HG03520 (cell line): ENCODE measurements at regions not wholly inside any gene's neighbourhood (a gene's known extent, or its start where the extent isn't known, plus 50 kb on each side); places are given as distances from the start of the nearest gene placed in this dataset.

ENCODE experiments used
- ATAC-seq: cut with Tn5 transposase; IDR thresholded peaks from one replicate; pipeline ENCODE4 v1.9.1; 2021; ENCODE audit warnings: mild to moderate bottlenecking, moderate library complexity; ENCODE audit not compliant: unreplicated experiment

DNA sequence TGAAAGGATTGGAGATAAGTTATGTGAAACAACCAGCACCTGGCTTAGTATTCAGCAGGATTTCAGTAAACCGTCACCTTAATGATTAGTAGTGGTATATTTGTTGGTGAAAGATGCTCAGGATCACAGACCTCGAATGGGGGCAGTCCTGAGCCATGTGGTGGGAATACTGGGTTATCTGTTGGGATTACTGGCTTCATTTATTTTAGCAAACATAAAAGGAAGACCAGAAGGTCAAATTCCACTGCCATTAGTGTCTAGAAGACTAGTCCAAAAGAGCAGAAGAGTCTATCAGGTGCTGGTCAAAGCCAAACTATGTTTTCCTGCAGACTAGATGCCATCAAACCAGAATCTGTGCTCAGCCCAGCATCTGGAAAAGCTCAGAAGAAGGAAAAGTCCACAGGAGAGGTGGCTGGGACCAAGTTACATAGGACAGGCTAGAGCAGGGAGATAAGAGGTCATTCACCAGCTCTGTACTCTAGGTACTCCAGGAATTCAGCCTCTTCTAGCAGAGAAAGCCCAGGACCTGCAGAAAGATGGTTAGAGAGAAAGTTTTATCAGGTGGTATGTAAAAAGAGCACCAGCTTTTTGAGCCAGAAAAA is 343.4 kb downstream of the PLPP3 start:
- no peak for ATAC-seq

DNA sequence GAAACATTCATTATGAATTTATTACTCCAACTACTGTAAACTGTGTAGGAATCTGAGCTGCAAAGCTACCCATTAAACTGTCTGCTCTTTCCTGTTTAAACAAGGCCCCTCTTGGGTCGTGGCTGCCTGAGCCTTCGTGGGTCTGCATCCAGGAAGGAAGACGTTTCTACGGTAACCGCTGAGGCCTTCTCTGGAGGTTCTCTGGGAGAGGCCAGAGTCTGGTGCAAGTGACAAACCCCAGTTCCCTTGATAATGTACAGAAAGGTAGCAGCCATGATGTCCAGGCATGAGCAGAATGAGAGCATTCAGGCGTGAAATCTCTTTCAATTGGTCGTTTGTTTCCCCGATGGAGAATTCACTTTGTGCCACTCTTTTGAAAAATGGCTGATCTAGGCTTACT is 350.2 kb downstream of the PLPP3 start:
- ATAC-seq, result no peak

DNA sequence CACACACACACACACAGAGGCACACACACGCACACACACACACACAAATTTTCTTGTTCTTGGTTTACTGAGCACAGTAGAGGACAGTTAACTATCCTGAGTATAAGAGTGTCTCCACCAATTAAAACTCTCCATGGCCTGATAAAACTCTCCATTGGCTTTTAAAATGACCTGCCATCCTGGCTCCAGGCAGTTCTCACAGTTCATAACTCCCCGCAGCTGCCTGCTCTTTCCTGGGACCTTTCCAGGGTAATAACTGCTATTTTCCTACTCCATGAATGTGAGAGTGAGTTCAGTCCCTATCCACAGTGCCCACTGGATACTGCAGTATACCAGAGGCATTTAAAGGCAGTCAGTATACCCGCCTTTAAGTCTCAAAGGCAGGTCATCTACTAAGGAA is 351.5 kb downstream of the PLPP3 start:
- ATAC-seq, result no peak

DNA sequence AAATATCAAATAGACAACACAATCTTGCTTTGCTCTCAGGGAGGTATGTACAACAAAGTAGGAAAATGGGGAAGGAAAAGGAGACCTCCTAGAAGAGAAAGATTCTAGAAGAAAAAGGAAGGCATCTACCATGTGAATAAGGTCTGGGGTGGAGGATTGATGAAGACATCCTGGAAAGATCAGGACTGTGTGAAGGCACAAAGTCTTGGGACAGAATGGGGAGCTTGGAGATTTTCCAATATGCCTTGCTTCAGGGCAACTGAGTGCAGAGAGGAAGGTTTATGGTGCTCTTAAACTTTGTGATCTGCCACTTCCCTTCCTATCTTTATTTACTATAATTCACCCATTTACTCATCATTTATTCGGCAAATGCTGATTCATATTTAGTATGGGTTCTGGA is 352.0 kb downstream of the PLPP3 start:
- no peak for ATAC-seq

DNA sequence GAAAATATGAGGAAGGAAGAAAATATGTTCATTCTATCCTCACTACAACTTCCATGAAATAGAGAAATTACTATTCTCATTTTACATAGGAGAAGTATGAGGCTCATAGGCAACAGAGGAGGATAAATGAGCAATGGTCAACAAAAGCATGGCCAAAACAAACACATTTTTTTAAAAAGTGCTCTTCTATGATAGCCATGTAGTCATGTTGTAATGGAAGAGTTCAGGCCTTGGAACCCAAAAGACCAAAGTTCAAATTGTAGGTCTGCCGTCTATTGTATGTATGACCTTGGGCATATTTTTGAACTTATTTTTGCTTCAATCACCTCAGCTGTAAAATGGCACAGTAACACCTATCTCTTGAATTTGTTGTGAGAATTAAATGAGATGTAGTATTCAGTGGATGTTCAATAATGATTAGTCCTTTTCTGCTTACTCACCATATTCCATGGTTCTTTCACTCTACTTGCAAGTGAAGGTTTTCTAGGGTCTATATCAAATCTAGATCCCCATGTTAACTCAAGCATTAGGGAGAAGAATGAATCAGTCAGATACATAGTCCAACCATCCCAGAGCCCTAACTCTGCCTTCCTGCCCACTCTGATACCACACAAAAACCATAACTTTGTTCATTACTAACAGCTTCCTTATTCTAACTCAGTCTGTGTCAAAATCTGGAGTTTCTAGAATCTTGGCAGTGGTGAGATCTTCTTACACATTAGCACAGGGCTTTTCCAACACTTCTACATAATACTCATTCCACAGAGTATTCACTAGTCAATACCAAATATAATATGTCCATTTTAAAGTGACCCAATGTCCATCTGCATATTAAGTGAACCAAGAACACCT is 353.2 kb downstream of the PLPP3 start:
- no peak for ATAC-seq

DNA sequence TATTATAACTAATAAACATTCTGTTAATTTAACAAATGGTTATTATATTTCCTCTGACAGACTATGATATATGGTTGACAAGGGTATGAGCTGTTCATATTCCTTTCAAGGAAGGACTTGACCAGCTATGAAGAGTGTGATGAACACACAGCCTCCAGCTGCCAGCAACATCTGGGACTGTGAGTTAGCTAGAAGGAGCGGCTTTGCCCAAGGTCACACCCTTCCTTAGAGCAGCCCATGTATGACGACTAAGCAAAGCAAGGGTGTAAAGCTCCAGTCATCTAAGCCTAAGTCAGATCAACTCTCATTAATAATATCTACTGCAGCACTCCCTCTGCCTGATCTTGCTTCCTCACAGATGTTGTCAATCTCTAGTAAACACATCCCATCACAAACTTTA is 355.4 kb downstream of the PLPP3 start:
- no peak for ATAC-seq

DNA sequence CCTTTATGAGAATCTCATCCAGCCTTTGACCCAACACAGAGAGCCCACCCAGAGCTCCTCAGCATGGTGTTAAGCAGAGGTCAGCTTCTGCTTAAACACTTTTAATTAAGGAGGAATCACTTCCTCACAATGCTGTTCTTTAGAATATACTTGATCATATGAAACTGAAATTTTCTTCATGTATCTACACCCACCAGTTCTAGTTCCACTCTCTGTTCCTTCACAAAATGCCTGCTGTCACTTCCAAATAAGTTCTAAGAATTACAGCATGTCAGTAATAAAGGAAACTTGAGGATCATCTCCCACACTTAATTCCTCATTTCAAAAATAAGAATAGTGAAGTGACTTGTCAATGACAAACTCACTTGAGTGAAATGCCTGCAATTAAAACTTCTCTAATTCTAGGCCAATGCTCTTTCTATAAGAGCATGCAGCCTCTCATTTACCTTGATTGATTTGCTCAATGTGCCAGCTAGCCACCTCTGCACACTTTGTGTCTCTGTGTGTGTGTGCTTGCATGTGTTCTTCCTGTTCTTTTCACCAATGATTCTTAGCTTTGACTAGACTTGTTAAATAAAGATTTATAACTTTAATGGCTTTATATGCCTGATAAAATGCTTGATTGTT is 356.3 kb downstream of the PLPP3 start:
- no peak for ATAC-seq

DNA sequence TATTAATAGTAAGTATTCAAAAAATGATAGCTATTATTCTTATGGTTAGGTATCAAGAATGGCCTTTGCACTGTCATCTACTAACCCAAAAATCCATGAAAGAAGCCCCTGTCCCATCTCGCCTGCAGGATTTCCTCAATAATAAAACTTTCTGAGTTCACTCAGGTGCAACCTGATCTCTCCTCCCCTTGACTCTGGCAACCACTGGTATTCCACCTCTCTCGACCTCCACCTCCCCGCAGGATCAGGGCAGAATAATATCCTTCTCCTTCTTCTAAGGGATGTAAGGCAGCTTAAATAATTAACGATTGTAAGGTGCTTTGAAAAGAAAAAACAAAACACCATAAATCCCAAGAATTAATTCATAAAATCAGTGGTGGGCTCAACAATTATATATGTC is 359.3 kb downstream of the PLPP3 start:
- no peak for ATAC-seq

DNA sequence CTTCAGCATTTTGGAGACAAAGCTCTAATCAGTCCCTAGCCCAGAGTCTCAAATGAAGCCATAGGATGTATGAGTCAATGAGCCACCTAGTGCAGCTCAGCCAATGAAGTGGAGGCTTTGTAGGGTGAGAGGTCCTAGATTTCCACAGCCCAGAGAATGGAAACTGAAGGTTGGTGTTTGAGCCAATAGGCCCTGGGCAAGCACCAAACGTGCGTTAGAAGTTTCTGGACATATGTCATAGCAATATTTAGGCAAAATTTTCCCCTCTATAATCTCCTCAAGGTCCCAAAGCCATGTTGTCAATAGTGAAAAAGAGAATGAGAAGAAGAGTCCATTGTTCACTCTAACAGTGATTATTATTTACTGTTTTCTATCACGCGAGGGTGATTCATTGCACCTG is 361.3 kb downstream of the PLPP3 start:
- ATAC-seq, result no peak

DNA sequence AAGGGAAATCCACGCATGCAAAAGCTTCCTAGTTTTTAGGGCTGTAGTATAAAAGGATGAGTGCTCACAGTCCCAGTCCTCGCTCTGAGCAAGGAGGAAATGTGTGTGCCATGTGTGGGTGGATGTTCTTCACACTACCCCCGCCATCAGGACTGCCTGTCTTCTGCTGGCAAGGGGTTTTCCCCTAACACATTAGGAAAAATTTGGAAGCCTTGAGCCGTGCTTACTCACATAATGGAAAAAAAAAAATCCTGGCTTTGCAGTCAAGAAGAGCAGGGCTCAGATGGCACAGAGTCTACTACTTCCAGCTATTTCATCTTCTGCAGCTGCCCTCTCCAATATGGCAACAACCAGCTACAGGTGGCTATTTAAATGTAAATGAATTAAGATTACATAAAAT is 363.1 kb downstream of the PLPP3 start:
- no peak for ATAC-seq

DNA sequence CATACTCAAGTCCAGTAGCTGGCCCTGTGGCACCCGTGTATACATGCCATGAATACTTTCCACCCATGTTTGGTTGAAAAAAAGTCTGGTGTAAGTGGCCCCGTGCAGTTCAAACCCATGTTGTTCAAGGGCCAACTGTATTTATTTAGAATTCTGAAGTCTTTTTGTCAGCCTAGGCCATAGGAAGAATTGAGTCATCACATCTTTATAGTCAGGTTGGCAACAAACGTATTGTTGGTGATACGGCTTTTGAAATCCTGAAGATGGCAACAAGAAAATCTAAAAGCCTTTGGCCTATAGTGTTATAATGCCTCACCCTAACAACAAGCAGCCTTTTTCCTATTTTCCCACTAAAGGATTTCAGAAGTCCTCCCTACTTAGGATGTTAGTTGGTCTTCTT is 363.6 kb downstream of the PLPP3 start:
- no peak for ATAC-seq

DNA sequence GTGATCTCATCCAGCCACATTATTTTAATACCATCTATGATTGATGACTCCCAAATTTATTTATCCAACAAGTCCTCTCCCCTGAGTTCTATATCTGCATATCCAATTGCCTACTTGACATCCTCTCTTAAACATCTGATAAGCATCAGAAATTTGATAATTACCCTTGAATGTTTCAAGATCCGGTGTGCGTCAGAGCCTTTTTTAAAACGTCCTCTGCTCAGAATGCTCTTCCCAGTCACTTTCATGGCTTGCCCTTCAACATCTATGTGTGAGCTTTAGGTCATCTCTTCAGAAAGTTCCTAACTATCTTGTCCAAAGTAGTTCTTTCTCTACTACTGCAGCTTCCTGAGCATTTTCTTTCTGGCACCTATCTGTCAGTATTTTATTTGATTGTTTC is 364.3 kb downstream of the PLPP3 start:
- ATAC-seq, result no peak

DNA sequence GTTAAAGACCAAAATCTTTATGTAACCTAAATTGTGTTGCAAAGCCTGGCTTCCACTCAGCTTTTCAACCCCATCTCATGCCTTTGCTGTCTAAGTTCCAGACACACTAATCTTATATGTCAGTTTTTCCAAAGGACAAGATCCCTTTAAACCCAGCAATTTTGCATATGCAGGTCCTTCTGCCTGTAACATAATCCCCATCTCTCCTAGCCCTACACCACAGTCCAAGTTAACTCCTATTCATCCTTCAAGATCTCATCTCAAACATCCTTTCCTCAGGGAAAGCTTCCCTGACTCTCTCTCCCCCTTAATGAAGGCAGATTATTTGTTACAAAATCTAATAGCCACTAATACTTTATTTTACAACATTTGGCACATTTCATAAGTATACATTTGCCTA is 366.3 kb downstream of the PLPP3 start:
- no peak for ATAC-seq

DNA sequence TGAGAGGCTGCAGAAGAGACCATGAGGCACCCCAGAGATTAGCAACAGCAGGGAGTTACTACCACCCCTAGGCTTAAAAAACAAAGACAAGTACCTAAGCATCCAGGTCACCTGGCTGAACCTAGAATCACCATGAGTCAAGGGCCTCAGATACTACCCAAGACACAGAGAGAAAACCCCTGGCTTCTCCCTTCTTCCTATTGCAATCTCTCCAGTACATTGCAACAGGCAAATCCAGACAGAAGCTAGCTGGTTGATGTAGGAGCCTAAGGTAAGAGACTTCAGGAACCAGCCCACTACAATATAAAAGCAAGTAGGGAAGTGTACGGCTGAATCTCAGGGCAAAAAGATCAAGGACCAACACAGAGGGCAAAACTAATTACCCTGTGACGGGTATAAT is 367.2 kb downstream of the PLPP3 start:
- no peak for ATAC-seq

DNA sequence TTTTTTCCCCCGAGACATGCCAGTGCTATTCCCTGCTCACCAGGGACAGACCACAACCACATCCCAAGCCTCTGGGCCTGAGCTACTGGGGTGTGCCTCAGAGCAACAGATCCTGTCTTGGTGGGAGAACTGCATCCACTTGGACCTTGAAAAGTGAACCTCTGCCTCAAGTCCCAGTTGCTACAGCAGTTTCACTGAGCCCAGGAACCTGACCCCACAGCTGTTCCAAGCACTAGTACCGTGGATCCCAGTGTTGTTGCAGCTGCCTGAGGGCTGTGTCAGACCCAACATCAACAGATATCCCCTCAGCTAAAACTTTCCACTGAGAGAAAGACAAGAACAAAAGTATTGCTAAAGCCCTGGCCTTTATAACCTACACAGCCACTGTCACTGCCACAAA is 373.0 kb downstream of the PLPP3 start:
- ATAC-seq, result no peak

DNA sequence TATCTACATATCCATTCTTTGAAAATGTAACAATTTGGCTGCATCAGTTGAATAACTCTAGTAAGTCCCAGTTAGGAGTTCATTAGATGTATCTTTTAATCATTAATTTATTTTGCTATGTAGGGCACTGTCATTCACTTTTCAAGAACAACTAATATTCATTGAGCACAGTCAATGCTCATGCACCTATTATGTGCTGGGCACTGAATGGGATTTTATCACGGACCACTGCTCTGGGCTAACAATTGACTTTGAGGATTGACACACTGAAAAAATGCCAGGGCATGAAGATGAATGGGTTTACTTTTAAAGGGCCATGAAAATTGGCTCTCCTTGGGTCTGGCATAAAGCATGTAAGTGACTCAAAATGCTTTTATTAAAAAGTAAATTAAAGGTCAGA is 375.2 kb downstream of the PLPP3 start:
- no peak for ATAC-seq

DNA sequence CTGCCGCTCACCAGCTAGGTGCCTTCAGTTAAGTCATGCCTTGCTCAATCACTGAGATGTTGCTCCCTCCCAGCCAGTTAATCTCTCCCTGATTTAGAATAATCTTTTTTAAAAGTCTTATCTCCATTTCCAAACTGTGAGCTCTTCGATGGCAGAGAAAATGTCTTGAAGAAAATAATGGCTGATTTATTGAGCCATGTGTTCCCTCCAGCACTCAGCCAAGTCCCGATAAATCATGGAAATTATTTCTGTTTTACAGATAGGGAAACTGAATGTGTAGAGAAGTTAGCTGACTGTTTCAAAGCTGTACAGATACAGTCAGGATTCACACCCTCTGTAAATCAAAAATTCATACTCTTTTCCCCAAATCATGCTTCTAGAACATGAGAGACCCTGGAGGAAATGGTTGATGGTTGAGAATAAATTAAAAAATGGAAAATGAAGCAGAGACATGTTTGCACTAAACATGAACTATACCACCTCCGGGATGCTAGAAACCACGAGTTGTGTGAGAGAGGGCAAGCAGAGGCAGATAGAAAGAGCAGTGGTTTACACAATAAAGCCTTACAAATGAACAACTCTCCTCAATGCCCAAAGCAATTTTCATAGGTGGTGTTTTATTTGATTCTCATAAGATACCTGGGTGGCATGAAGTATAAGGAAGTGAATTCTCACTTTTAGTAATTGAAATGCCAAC is 376.4 kb downstream of the PLPP3 start:
- no peak for ATAC-seq

DNA sequence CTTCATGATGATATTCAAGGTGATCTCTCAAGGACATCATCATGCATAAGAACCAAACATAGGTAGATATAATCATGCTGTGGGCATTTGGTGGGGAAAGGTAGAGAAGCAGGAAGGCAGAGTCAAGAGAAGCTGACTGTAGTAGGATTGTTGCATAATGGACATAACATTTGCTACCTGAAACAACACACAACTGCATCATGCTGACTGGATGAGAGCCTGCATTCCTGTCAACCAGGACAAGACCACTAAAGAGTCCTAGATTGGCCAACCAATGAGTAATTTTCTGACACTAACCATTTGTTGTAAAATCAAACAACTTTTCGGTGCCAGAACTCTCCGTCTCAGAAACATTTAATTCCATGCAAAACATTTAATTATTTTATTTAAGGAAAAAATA is 377.2 kb downstream of the PLPP3 start:
- ATAC-seq, result no peak

DNA sequence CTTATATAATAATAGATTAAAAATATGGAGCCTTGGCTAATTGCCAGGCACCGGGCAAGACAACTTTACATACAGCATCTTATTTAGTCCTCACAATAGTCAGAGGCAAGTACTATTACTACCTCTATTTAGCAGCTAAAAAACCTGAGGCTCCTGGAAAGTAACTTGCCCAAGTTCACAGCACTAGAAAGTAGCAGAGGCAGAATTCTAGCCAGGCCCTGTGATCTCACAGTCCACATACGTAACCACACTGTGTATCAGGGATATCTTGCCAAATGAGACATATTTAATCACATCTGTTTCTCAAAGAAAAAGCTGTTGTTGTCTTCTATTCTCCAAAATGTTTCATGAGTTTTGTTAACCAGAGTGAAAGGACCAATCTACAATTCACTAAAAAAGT is 378.5 kb downstream of the PLPP3 start:
- ATAC-seq, result no peak

DNA sequence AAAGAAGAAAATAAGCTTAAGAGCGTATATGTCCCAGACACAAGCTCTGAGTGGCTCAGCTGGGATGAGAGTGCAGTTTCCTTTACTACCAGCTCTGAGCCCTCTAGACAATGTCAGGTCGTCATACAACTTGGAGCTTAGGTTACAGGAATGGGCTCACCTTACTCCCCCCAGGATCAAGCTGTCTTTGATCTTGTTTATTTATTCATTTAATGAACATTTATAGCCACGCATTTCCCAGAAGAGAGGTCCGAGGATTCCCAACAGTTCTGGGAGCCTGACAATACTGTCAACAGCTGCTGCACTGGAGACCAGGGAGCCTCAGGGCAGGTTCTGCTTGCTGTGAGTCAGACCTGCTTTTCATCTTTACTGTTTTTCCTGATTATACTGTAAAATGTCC is 378.9 kb downstream of the PLPP3 start:
- no peak for ATAC-seq

DNA sequence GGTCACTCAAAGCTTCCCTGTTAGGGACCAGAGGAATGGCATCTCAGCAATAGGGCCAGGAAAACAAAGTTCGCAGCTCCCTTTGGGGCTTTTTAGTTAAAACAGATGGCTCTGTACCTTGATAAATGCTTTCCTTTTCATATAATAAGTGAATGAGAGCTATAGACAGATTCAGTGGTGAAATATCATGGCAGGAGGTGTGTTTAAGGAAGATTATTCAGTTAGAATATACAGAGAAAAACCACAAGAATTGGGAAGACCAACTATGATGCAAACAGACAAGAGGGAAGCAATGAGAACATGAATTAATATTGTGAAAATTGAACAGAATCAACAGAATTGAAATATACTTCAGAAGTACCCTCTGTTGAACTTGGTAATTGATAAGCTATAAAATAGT is 379.4 kb downstream of the PLPP3 start:
- no peak for ATAC-seq

DNA sequence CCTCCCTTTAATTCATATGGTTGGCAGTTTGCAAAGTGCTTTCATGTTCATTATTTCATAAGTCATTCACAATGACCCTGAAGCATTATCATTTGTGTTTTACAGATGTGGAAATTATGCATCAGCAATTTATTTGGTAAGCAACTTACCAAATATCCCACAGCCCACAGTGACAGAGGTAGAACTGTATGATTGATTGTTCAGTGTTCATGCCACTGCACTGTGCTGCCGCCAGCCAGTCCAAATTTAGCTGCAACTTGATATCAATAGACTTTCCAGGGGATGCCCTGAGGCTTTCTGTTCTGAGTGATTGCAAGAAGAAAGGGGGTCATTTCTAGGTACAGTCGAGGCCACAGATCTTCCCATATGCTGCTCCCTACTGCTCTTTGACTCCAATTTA is 380.3 kb downstream of the PLPP3 start:
- no peak for ATAC-seq
